Fibroblast of lung (primary cell): ENCODE measurements at regions not wholly inside any gene's neighbourhood (a gene's known extent, or its start where the extent isn't known, plus 50 kb on each side); places are given as distances from the start of the nearest gene placed in this dataset.

Source experiments
- DNase-seq, 2 donors: peaks; one replicate each; pipeline versions ENCODE4 v3.0.0 to v3.0.0-alpha.2; 2010; ENCODE audit warnings: low read depth in 2 of 2
- H2AFZ ChIP-seq: 2 replicates; pipeline ENCODE4 v1.5.1; 2012; ENCODE audit warnings: low read length, control low read depth, inconsistent platforms
- H3K27ac ChIP-seq: 2 replicates; pipeline ENCODE4 v1.5.1; 2011; ENCODE audit warnings: low read length, control low read depth; ENCODE audit not compliant: insufficient read depth
- H3K27me3 ChIP-seq: 2 replicates; pipeline ENCODE4 v1.5.1; 2011; ENCODE audit warnings: mild to moderate bottlenecking, low read length; ENCODE audit not compliant: control insufficient read depth, insufficient read depth
- H3K36me3 ChIP-seq: 2 replicates; pipeline ENCODE4 v1.5.1; 2011; ENCODE audit warnings: low read length; ENCODE audit not compliant: control insufficient read depth, insufficient read depth
- H3K4me1 ChIP-seq: 2 replicates; pipeline ENCODE4 v1.5.1; 2011; ENCODE audit warnings: low read length; ENCODE audit not compliant: control insufficient read depth, insufficient read depth; ENCODE audit errors: extremely low read depth
- H3K4me2 ChIP-seq: 2 replicates; pipeline ENCODE4 v1.5.1; 2011; ENCODE audit warnings: low read length, control low read depth; ENCODE audit not compliant: insufficient read depth; ENCODE audit errors: extremely low read depth
- H3K4me3 ChIP-seq, 4 experiments: fragments of 200-600 bp in 1 of 4; sonication (generic) in 1 of 4; replicated peaks in 1 of 4; 2 replicates each; pipeline ENCODE4 v1.5.1; 2011 to 2016; ENCODE audit warnings: low read length in 4 of 4, low read depth in 3 of 4, mild to moderate bottlenecking in 3 of 4, control low read depth in 2 of 4, inconsistent platforms in 1 of 4, mixed read lengths in 1 of 4; ENCODE audit not compliant: insufficient read depth in 1 of 4; ENCODE audit errors: control extremely low read depth in 1 of 4
- H3K79me2 ChIP-seq: 2 replicates; pipeline ENCODE4 v1.5.1; 2012; ENCODE audit warnings: mild to moderate bottlenecking, low read length, inconsistent platforms; ENCODE audit not compliant: control insufficient read depth, insufficient read depth
- H3K9ac ChIP-seq: 2 replicates; pipeline ENCODE4 v1.5.1; 2011; ENCODE audit warnings: mild to moderate bottlenecking, low read length, control low read depth; ENCODE audit not compliant: insufficient read depth
- H3K9me3 ChIP-seq: 2 replicates; pipeline ENCODE4 v1.5.1; 2012; ENCODE audit warnings: low read depth, low read length; ENCODE audit not compliant: control insufficient read depth, insufficient read depth
- H4K20me1 ChIP-seq: 2 replicates; pipeline ENCODE4 v1.5.1; 2011; ENCODE audit warnings: low read length; ENCODE audit not compliant: control insufficient read depth, insufficient read depth; ENCODE audit errors: extremely low read depth
- CTCF ChIP-seq, 2 donors: IDR thresholded peaks in 1 of 2; conservative IDR thresholded peaks in 1 of 2; 1 replicate in 1 of 2; 2 replicates in 1 of 2; pipeline ENCODE4 v1.5.1; 2011 to 2012; ENCODE audit warnings: low read length in 2 of 2, control low read depth in 1 of 2, inconsistent platforms in 1 of 2, low read depth in 1 of 2, mild to moderate bottlenecking in 1 of 2
- EZH2 ChIP-seq: IDR thresholded peaks from 2 replicates; pipeline ENCODE4 v1.5.1; 2012; ENCODE audit warnings: low read length, control low read depth, mild to moderate bottlenecking; ENCODE audit errors: missing control alignments

GRCh38 chr12:125674554-125675338, 609.5 kb downstream of the AACS start:
- Histone ChIP-seq H3K9me3 (peaks cover 1% of the 10 kb centered on the region), H3K9ac (no peak overlapping the region), H3K27ac (no peak overlapping the region), H3K4me3 (no peak overlapping the region), H2AFZ (no peak overlapping the region), H3K4me1 (no peaks in the 10 kb centered on the region), H3K27me3 (no peaks in the 10 kb centered on the region), H3K79me2 (no peaks in the 10 kb centered on the region), H3K4me2 (no peak overlapping the region), H3K36me3 (no peaks in the 10 kb centered on the region), H4K20me1 (no peaks in the 10 kb centered on the region)
- DNase-seq: no peak
- no peak for TF ChIP-seq EZH2
- TF ChIP-seq CTCF (conservative IDR thresholded peaks at IDR 0.05 in 1 of 2, IDR thresholded peaks at IDR 0.05 in 1 of 2; ENCODE audit: low read depth in 1 of 2, low read length in 2 of 2): no peak

- no peak for DNase-seq
- Histone ChIP-seq H3K27me3 (no peaks in the 10 kb centered on the region), H2AFZ (no peak overlapping the region), H4K20me1 (no peaks in the 10 kb centered on the region), H3K79me2 (no peaks in the 10 kb centered on the region), H3K9ac (no peak overlapping the region), H3K9me3 (peaks cover 1% of the 10 kb centered on the region), H3K36me3 (no peaks in the 10 kb centered on the region), H3K4me1 (no peaks in the 10 kb centered on the region), H3K4me3 (no peak overlapping the region), H3K27ac (no peak overlapping the region), H3K4me2 (no peak overlapping the region)
- no peak for TF ChIP-seq CTCF (conservative IDR thresholded peaks at IDR 0.05 in 1 of 2, IDR thresholded peaks at IDR 0.05 in 1 of 2; ENCODE audit: low read depth in 1 of 2, low read length in 2 of 2)
- no peak for TF ChIP-seq EZH2
Observed at GRCh38 chr12:125676366-125676765, 611.1 kb downstream of the AACS start.

- TF ChIP-seq EZH2: no peak
- TF ChIP-seq CTCF (conservative IDR thresholded peaks at IDR 0.05 in 1 of 2, IDR thresholded peaks at IDR 0.05 in 1 of 2; ENCODE audit: low read depth in 1 of 2, low read length in 2 of 2): no peak
- H3K4me1 ChIP-seq: no peaks in the 10 kb centered on the region
- H3K27ac ChIP-seq: no peak overlapping the region
- no peaks in the 10 kb centered on the region for H3K27me3 ChIP-seq
- peaks cover 1% of the 10 kb centered on the region for H3K9me3 ChIP-seq
- no peak overlapping the region for H3K9ac ChIP-seq
- no peak for DNase-seq
- no peaks in the 10 kb centered on the region for H3K79me2 ChIP-seq
- no peak overlapping the region for H3K4me2 ChIP-seq
- no peak overlapping the region for H2AFZ ChIP-seq
- no peaks in the 10 kb centered on the region for H3K36me3 ChIP-seq
- no peak overlapping the region for H3K4me3 ChIP-seq
- H4K20me1 ChIP-seq: no peaks in the 10 kb centered on the region
Observed at GRCh38 chr12:125677829-125678228, 612.6 kb downstream of the AACS start.
